Neural progenitor cell (in vitro differentiated cells): ENCODE measurements at regions not wholly inside any gene's neighbourhood (a gene's known extent, or its start where the extent isn't known, plus 50 kb on each side); places are given as distances from the start of the nearest gene placed in this dataset.

Source experiments
- DNase-seq: peaks from one replicate; pipeline ENCODE4 v3.0.0-alpha.2; 2016; ENCODE audit warnings: low spot score
- H2AFZ ChIP-seq: fragments of 200-600 bp; sonication (generic); replicated peaks from 2 replicates; pipeline ENCODE4 v1.6.1; 2016; ENCODE audit warnings: antibody characterized with exemption
- H3F3A ChIP-seq: fragments of 200-600 bp; sonication (generic); 2 replicates; pipeline ENCODE4 v1.6.1; 2016; ENCODE audit warnings: antibody characterized with exemption, low read depth
- H3K27ac ChIP-seq: fragments of 200-600 bp; sonication (generic); 2 replicates; pipeline ENCODE4 v1.5.1; 2016; ENCODE audit warnings: mild to moderate bottlenecking
- H3K27me3 ChIP-seq: fragments of 200-600 bp; sonication (generic); 2 replicates; pipeline ENCODE4 v1.6.1; 2016; ENCODE audit warnings: mild to moderate bottlenecking, moderate library complexity
- H3K36me3 ChIP-seq: fragments of 200-600 bp; sonication (generic); 2 replicates; pipeline ENCODE4 v1.5.1; 2016
- H3K4me1 ChIP-seq: fragments of 200-600 bp; sonication (generic); 2 replicates; pipeline ENCODE4 v1.6.1; 2016; ENCODE audit warnings: mixed run types
- H3K4me2 ChIP-seq: fragments of 200-600 bp; sonication (generic); 2 replicates; pipeline ENCODE4 v1.6.1; 2016
- H3K4me3 ChIP-seq: fragments of 200-600 bp; sonication (generic); 2 replicates; pipeline ENCODE4 v1.5.1; 2016
- H3K79me2 ChIP-seq: fragments of 200-600 bp; sonication (generic); 2 replicates; pipeline ENCODE4 v1.6.1; 2016; ENCODE audit warnings: low read depth
- H3K9ac ChIP-seq: fragments of 200-600 bp; sonication (generic); 2 replicates; pipeline ENCODE4 v1.6.1; 2016
- H3K9me3 ChIP-seq: fragments of 200-600 bp; sonication (generic); 2 replicates; pipeline ENCODE4 v1.5.1; 2016; ENCODE audit warnings: low read depth
- H4K20me1 ChIP-seq: fragments of 200-600 bp; sonication (generic); 2 replicates; pipeline ENCODE4 v1.6.1; 2016; ENCODE audit warnings: low read depth
- H3K27ac Mint-ChIP-seq: 3 replicates; pipeline ENCODE4 v1.8.0; 2021; ENCODE audit warnings: mixed read lengths
- H3K27me3 Mint-ChIP-seq: 2 replicates; pipeline ENCODE4 v1.8.0; 2022; ENCODE audit warnings: low read depth, mild to moderate bottlenecking, inconsistent platforms, moderate library complexity, mixed read lengths; ENCODE audit not compliant: insufficient read depth
- H3K36me3 Mint-ChIP-seq: 3 replicates; pipeline ENCODE4 v1.8.0; 2021; ENCODE audit warnings: mixed read lengths
- H3K4me1 Mint-ChIP-seq: 3 replicates; pipeline ENCODE4 v1.8.0; 2021; ENCODE audit warnings: mixed read lengths
- H3K4me3 Mint-ChIP-seq: 3 replicates; pipeline ENCODE4 v1.8.0; 2021; ENCODE audit warnings: mild to moderate bottlenecking, moderate library complexity, mixed read lengths
- H3K9me3 Mint-ChIP-seq: 3 replicates; pipeline ENCODE4 v1.8.0; 2020; ENCODE audit warnings: mixed read lengths
- CTCF ChIP-seq: fragments of 200-600 bp; sonication (generic); IDR thresholded peaks from 2 replicates; pipeline ENCODE4 v1.5.1; 2017; ENCODE audit warnings: antibody characterized with exemption, mild to moderate bottlenecking
- EZH2 ChIP-seq: fragments of 200-600 bp; sonication (generic); IDR thresholded peaks from 2 replicates; pipeline ENCODE4 v1.6.1; 2017; ENCODE audit warnings: antibody characterized with exemption, mild to moderate bottlenecking, moderate library complexity
- EZH2phosphoT487 ChIP-seq: fragments of 200-600 bp; sonication (generic); IDR thresholded peaks from 2 replicates; pipeline ENCODE4 v1.6.1; 2017; ENCODE audit warnings: antibody characterized with exemption

- no peaks in the 10 kb centered on the region for H4K20me1 ChIP-seq
- no peaks in the 10 kb centered on the region for H3K4me1 ChIP-seq
- H3K4me3 ChIP-seq = no peak overlapping the region
- Mint-ChIP-seq H3K9me3 (no peaks in the 10 kb centered on the region), H3K4me3 (no peak overlapping the region), H3K27me3 (no peaks in the 10 kb centered on the region), H3K36me3 (no peaks in the 10 kb centered on the region), H3K27ac (no peak overlapping the region), H3K4me1 (peaks cover 12% of the 10 kb centered on the region)
- H3K27me3 ChIP-seq = no peaks in the 10 kb centered on the region
- no peak overlapping the region for H3K27ac ChIP-seq
- H3K9me3 ChIP-seq = no peaks in the 10 kb centered on the region
- no peak overlapping the region for H3K4me2 ChIP-seq
- no peaks in the 10 kb centered on the region for H3K79me2 ChIP-seq
- no peaks in the 10 kb centered on the region for H3F3A ChIP-seq
- no peak for DNase-seq
- no peak overlapping the region for H2AFZ ChIP-seq
- H3K9ac ChIP-seq = no peak overlapping the region
- no peaks in the 10 kb centered on the region for H3K36me3 ChIP-seq
- TF ChIP-seq EZH2 = no peak
- TF ChIP-seq CTCF = no peak
- no peak for TF ChIP-seq EZH2phosphoT487
Observed at GRCh38 chr17:13365331-13365730, 236.4 kb downstream of the HS3ST3A1 start.

- H3K4me3 Mint-ChIP-seq = no peak overlapping the region
- Histone ChIP-seq H4K20me1 (no peaks in the 10 kb centered on the region), H3K27ac (no peak overlapping the region), H3K79me2 (no peaks in the 10 kb centered on the region), H3F3A (no peaks in the 10 kb centered on the region), H3K4me1 (no peaks in the 10 kb centered on the region), H3K9ac (no peak overlapping the region), H3K27me3 (no peaks in the 10 kb centered on the region), H3K36me3 (no peaks in the 10 kb centered on the region), H3K9me3 (no peaks in the 10 kb centered on the region), H3K4me3 (no peak overlapping the region), H3K4me2 (no peak overlapping the region), H2AFZ (no peak overlapping the region)
- DNase-seq = no peak
- no peaks in the 10 kb centered on the region for H3K27me3 Mint-ChIP-seq
- H3K36me3 Mint-ChIP-seq = no peaks in the 10 kb centered on the region
- TF ChIP-seq EZH2 (no peak), EZH2phosphoT487 (no peak), CTCF (no peak)
- peaks cover 12% of the 10 kb centered on the region for H3K4me1 Mint-ChIP-seq
- H3K9me3 Mint-ChIP-seq = no peaks in the 10 kb centered on the region
- H3K27ac Mint-ChIP-seq = no peak overlapping the region
Observed at GRCh38 chr17:13363771-13364170, 238.0 kb downstream of the HS3ST3A1 start.

- no peaks in the 10 kb centered on the region for H3F3A ChIP-seq
- H4K20me1 ChIP-seq = no peaks in the 10 kb centered on the region
- H3K9ac ChIP-seq = no peak overlapping the region
- no peaks in the 10 kb centered on the region for H3K9me3 Mint-ChIP-seq
- no peaks in the 10 kb centered on the region for H3K4me1 ChIP-seq
- peak; percentile 25 for DNase-seq
- H3K27me3 ChIP-seq = no peaks in the 10 kb centered on the region
- H3K79me2 ChIP-seq = no peaks in the 10 kb centered on the region
- H3K4me1 Mint-ChIP-seq = peaks cover 12% of the 10 kb centered on the region
- H3K27ac ChIP-seq = no peak overlapping the region
- no peak overlapping the region for H3K4me3 ChIP-seq
- H3K9me3 ChIP-seq = no peaks in the 10 kb centered on the region
- H3K4me2 ChIP-seq = no peak overlapping the region
- H3K27ac Mint-ChIP-seq = peak overlapping the region; percentile 20
- no peak overlapping the region for H3K4me3 Mint-ChIP-seq
- TF ChIP-seq CTCF = no peak
- no peak for TF ChIP-seq EZH2
- no peak for TF ChIP-seq EZH2phosphoT487
- H3K36me3 Mint-ChIP-seq = no peaks in the 10 kb centered on the region
- H2AFZ ChIP-seq = no peak overlapping the region
- H3K36me3 ChIP-seq = no peaks in the 10 kb centered on the region
- H3K27me3 Mint-ChIP-seq = no peaks in the 10 kb centered on the region
Observed at GRCh38 chr17:13362341-13363122, 239.2 kb downstream of the HS3ST3A1 start.
